ENCODE measurements at regions not wholly inside any gene's neighbourhood (a gene's known extent, or its start where the extent isn't known, plus 50 kb on each side); places are given as distances from the start of the nearest gene placed in this dataset.

- TF ChIP-seq, protein P1, sequence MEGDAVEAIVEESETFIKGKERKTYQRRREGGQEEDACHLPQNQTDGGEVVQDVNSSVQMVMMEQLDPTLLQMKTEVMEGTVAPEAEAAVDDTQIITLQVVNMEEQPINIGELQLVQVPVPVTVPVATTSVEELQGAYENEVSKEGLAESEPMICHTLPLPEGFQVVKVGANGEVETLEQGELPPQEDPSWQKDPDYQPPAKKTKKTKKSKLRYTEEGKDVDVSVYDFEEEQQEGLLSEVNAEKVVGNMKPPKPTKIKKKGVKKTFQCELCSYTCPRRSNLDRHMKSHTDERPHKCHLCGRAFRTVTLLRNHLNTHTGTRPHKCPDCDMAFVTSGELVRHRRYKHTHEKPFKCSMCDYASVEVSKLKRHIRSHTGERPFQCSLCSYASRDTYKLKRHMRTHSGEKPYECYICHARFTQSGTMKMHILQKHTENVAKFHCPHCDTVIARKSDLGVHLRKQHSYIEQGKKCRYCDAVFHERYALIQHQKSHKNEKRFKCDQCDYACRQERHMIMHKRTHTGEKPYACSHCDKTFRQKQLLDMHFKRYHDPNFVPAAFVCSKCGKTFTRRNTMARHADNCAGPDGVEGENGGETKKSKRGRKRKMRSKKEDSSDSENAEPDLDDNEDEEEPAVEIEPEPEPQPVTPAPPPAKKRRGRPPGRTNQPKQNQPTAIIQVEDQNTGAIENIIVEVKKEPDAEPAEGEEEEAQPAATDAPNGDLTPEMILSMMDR (IDR thresholded peaks at IDR 0.05), result no peak
- TF ChIP-seq, protein P2, sequence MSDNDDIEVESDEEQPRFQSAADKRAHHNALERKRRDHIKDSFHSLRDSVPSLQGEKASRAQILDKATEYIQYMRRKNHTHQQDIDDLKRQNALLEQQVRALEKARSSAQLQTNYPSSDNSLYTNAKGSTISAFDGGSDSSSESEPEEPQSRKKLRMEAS (IDR thresholded peaks at IDR 0.05; ENCODE audit: low read depth), result peak; percentile 65; the same call in 1 of the 2 replicates
- TF ChIP-seq RCOR1 (IDR thresholded peaks at IDR 0.05; ENCODE audit: low read length) (no peak), MXI1 (IDR thresholded peaks at IDR 0.05; ENCODE audit: low read depth, low read length) (no peak), POLR2AphosphoS5 (IDR thresholded peaks at IDR 0.05; ENCODE audit: low read depth, low read length) (peak; percentile 52; the same call in 1 of the 2 replicates)
Measured at GRCh38 chr6:118387921-118388701, 160.0 kb upstream of the PLN start.
